ENCODE measurements at regions not wholly inside any gene's neighbourhood (a gene's known extent, or its start where the extent isn't known, plus 50 kb on each side); places are given as distances from the start of the nearest gene placed in this dataset.

DNA sequence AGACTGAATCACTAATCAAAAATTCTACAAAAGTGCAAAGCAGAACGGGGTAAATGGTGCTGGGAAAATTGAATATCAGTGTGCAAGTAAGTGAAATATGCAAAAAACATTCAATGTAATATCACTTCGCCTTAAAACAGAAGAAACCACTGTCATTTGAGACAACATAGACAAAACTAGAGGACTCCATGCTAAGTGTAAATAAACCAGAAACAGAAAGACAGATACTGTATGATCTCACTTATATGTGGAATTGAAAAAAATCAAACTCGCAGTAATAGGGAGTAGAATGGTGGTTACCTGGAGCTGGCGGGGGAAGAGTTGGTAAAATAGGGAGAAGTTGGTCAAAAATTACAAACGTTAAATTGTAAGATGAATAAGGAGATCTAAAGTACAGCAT is 1420.0 kb upstream of the CDH2 start:
- TF ChIP-seq, protein P1, sequence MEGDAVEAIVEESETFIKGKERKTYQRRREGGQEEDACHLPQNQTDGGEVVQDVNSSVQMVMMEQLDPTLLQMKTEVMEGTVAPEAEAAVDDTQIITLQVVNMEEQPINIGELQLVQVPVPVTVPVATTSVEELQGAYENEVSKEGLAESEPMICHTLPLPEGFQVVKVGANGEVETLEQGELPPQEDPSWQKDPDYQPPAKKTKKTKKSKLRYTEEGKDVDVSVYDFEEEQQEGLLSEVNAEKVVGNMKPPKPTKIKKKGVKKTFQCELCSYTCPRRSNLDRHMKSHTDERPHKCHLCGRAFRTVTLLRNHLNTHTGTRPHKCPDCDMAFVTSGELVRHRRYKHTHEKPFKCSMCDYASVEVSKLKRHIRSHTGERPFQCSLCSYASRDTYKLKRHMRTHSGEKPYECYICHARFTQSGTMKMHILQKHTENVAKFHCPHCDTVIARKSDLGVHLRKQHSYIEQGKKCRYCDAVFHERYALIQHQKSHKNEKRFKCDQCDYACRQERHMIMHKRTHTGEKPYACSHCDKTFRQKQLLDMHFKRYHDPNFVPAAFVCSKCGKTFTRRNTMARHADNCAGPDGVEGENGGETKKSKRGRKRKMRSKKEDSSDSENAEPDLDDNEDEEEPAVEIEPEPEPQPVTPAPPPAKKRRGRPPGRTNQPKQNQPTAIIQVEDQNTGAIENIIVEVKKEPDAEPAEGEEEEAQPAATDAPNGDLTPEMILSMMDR (IDR thresholded peaks at IDR 0.05): no peak
- no peak for TF ChIP-seq POLR2A (IDR thresholded peaks at IDR 0.05)

Measured in heart left ventricle (tissue), 13 donors.